PC-3 (cell line): ENCODE measurements at regions not wholly inside any gene's neighbourhood (a gene's known extent, or its start where the extent isn't known, plus 50 kb on each side); places are given as distances from the start of the nearest gene placed in this dataset.

Source experiments
- ATAC-seq: fragments of 200-7000 bp; cut with Tn5 transposase; 2 replicates; pipeline ENCODE4 v1.9.1; 2020; ENCODE audit warnings: mild to moderate bottlenecking, moderate library complexity
- BruUV-seq: library from RNA; stranded (reverse); fragments of 400-500 nt; replicated peaks from 2 replicates; lab custom pipeline; 2021; lab: Mats Ljungman, UMichigan
- CTCF ChIA-PET: fragments of 300-600 bp; sonication (Branson Sonifier 250); formaldehyde crosslinking; loops from one replicate; lab custom pipeline; 2022; ENCODE audit warnings: antibody characterized with exemption; lab: Charles Lee
- POLR2A ChIA-PET: fragments of 300-600 bp; sonication (Branson Sonifier 250); formaldehyde crosslinking; loops from one replicate; lab custom pipeline; 2022; ENCODE audit warnings: antibody characterized with exemption; ENCODE audit not compliant: unreplicated experiment; lab: Charles Lee
- DNase-seq: peaks from one replicate; pipeline ENCODE4 v3.0.0-alpha.2; 2015
- H2AFZ ChIP-seq: fragments of 300-600 bp; sonication (generic); 2 replicates; pipeline ENCODE4 v1.6.0; 2016; ENCODE audit warnings: antibody characterized with exemption, low read length
- H3F3A ChIP-seq: fragments of 300-600 bp; sonication (generic); one replicate; pipeline ENCODE4 v1.6.0; 2017; ENCODE audit warnings: antibody characterized with exemption, low read length, control low read depth, mild to moderate bottlenecking; ENCODE audit not compliant: unreplicated experiment
- H3K27ac ChIP-seq: fragments of 300-600 bp; sonication (generic); 2 replicates; pipeline ENCODE4 v1.5.1; 2016; ENCODE audit warnings: mild to moderate bottlenecking, low read length
- H3K27me3 ChIP-seq: fragments of 300-600 bp; sonication (generic); 2 replicates; pipeline ENCODE4 v1.6.1; 2016; ENCODE audit warnings: low read length, mixed read lengths
- H3K36me3 ChIP-seq: fragments of 300-600 bp; sonication (generic); 2 replicates; pipeline ENCODE4 v1.6.1; 2016; ENCODE audit warnings: low read depth, mixed run types, low read length, mixed read lengths
- H3K4me1 ChIP-seq: fragments of 300-600 bp; sonication (generic); 2 replicates; pipeline ENCODE4 v1.5.1; 2016; ENCODE audit warnings: low read length; ENCODE audit not compliant: insufficient read depth
- H3K4me2 ChIP-seq: fragments of 300-600 bp; sonication (generic); 2 replicates; pipeline ENCODE4 v1.6.0; 2016; ENCODE audit warnings: low read length
- H3K4me3 ChIP-seq: fragments of 300-600 bp; sonication (generic); 2 replicates; pipeline ENCODE4 v1.5.1; 2016; ENCODE audit warnings: mild to moderate bottlenecking, low read length, mixed read lengths
- H3K79me2 ChIP-seq: fragments of 300-600 bp; sonication (generic); 2 replicates; pipeline ENCODE4 v1.6.1; 2017; ENCODE audit warnings: low read length, mixed read lengths
- H3K9ac ChIP-seq: fragments of 300-600 bp; sonication (generic); 2 replicates; pipeline ENCODE4 v1.6.0; 2016; ENCODE audit warnings: mild to moderate bottlenecking, low read length
- H3K9me2 ChIP-seq: fragments of 300-600 bp; sonication (generic); replicated peaks from 2 replicates; pipeline ENCODE4 v1.6.1; 2016; ENCODE audit warnings: mixed run types, low read length, mixed read lengths
- H3K9me3 ChIP-seq: fragments of 300-600 bp; sonication (generic); 2 replicates; pipeline ENCODE4 v1.6.1; 2016; ENCODE audit warnings: low read length, mixed read lengths
- H4K20me1 ChIP-seq: fragments of 300-600 bp; sonication (generic); 2 replicates; pipeline ENCODE4 v1.6.1; 2016; ENCODE audit warnings: low read length, mixed read lengths
- CTCF ChIP-seq: fragments of 300-600 bp; sonication (generic); conservative IDR thresholded peaks from 2 replicates; pipeline ENCODE4 v1.5.1; 2017; ENCODE audit warnings: antibody characterized with exemption, low read depth, mild to moderate bottlenecking, low read length
- EZH2 ChIP-seq: fragments of 300-600 bp; sonication (generic); IDR thresholded peaks from one replicate; pipeline ENCODE4 v1.6.1; 2017; ENCODE audit warnings: antibody characterized with exemption, mild to moderate bottlenecking, low read length; ENCODE audit not compliant: unreplicated experiment
- EZH2phosphoT487 ChIP-seq: fragments of 300-600 bp; sonication (generic); IDR thresholded peaks from 2 replicates; pipeline ENCODE4 v1.6.1; 2018; ENCODE audit warnings: mild to moderate bottlenecking, antibody characterized with exemption, low read length, borderline replicate concordance
- intact Hi-C: fragments of 100-400 bp; cut with micrococcal nuclease; formaldehyde crosslinking; loops from 2 replicates; pipeline ENCODE4 v1.9.0; 2023

- H3K4me3 ChIP-seq = no peak overlapping the region
- no peak for ATAC-seq
- H3K36me3 ChIP-seq = no peaks in the 10 kb centered on the region
- no peaks in the 10 kb centered on the region for H3K79me2 ChIP-seq
- H2AFZ ChIP-seq = no peak overlapping the region
- ChIA-PET CTCF (no interaction called here), POLR2A (no interaction called here)
- no peak for DNase-seq
- intact Hi-C loops = no loop called here
- H3K4me1 ChIP-seq = peaks cover 16% of the 10 kb centered on the region
- H3K4me2 ChIP-seq = no peak overlapping the region
- no peaks in the 10 kb centered on the region for H3K27me3 ChIP-seq
- TF ChIP-seq EZH2phosphoT487 (no peak), CTCF (no peak), EZH2 (no peak)
- H3K9me2 ChIP-seq = no peaks in the 10 kb centered on the region
- H3K9me3 ChIP-seq = no peaks in the 10 kb centered on the region
- H4K20me1 ChIP-seq = no peaks in the 10 kb centered on the region
- no peak overlapping the region for H3K9ac ChIP-seq
- H3F3A ChIP-seq = no peaks in the 10 kb centered on the region
- no TSS peak for BruUV-seq
- H3K27ac ChIP-seq = no peak overlapping the region
Observed at GRCh38 chr4:163688856-163689255, 194.4 kb downstream of the TMA16 start.

- DNase-seq (peak; percentile 64), ATAC-seq (peak; percentile 53)
- Histone ChIP-seq H3K4me3 (no peak overlapping the region), H4K20me1 (no peaks in the 10 kb centered on the region), H3K9ac (no peak overlapping the region), H3K27ac (peak overlapping the region; percentile 81), H3K36me3 (0 out of 2 replicates have a peak, but pooled peaks cover 3% of the 10 kb centered on the region), H3K9me3 (no peaks in the 10 kb centered on the region), H2AFZ (no peak overlapping the region), H3K4me2 (peak overlapping the region; percentile 54), H3K4me1 (peaks cover 41% of the 10 kb centered on the region), H3K9me2 (no peaks in the 10 kb centered on the region), H3K79me2 (no peaks in the 10 kb centered on the region), H3F3A (no peaks in the 10 kb centered on the region), H3K27me3 (no peaks in the 10 kb centered on the region)
- intact Hi-C loops = no loop called here
- TF ChIP-seq EZH2phosphoT487 (no peak), EZH2 (no peak), CTCF (no peak)
- no TSS peak for BruUV-seq
- POLR2A ChIA-PET = no interaction called here
- CTCF ChIA-PET = no interaction called here
Observed at GRCh38 chr4:163693211-163693610, 198.7 kb downstream of the TMA16 start.

- Histone ChIP-seq H3K27me3 (no peaks in the 10 kb centered on the region), H3K27ac (peak overlapping the region; percentile 81), H3K4me1 (peaks cover 41% of the 10 kb centered on the region), H3K4me3 (peak overlapping the region; percentile 20; the same call in 1 of the 2 replicates), H3K79me2 (no peaks in the 10 kb centered on the region), H2AFZ (no peak overlapping the region), H3K9ac (no peak overlapping the region; the same call in 1 of the 2 replicates), H3K9me3 (no peaks in the 10 kb centered on the region), H3K4me2 (peak overlapping the region; percentile 54), H3K36me3 (0 out of 2 replicates have a peak, but pooled peaks cover 3% of the 10 kb centered on the region), H3F3A (no peaks in the 10 kb centered on the region), H3K9me2 (no peaks in the 10 kb centered on the region), H4K20me1 (no peaks in the 10 kb centered on the region)
- ChIA-PET POLR2A (no interaction called here), CTCF (no interaction called here)
- intact Hi-C loops = no loop called here
- ATAC-seq (peak; percentile 77), DNase-seq (peak; percentile 77)
- no peak for TF ChIP-seq EZH2phosphoT487
- BruUV-seq = no TSS peak
Observed at GRCh38 chr4:163693776-163694175, 199.3 kb downstream of the TMA16 start.
